Stimulated activated CD8-positive, alpha-beta memory T cell treated with anti-CD3 and anti-CD28 coated beads, Interleukin-7, amount 100 ng/mL, for 24 hours (primary cell): ENCODE measurements at regions not wholly inside any gene's neighbourhood (a gene's known extent, or its start where the extent isn't known, plus 50 kb on each side); places are given as distances from the start of the nearest gene placed in this dataset.
"Not testable (repeated sequence)": the region's sequence is repeated elsewhere in the genome, so short reads cannot be mapped to it uniquely, and the experiment has no call there.

ENCODE experiments used
- DNase-seq: peaks from one replicate; pipeline ENCODE4 v3.0.0-alpha.2; 2020; ENCODE audit warnings: low read depth

DNA sequence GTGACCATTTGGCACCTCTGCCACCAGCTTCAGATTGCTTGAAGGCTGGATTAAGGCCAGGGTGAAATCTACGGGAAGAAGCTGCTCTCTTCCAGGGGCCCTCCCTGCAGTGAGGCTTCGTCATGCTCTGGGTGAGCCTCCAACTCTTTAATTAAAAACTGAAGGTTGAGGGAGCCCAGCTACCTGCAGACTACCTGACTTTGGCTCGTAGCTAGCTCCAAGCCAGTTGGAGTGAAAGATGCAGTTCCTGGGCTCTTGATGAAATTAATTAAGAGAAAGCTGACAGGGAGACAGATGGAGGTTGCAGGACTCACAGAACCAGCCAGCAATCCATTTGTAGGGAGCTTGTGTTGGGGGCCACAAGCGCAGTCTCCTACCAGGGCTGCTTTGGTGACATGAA, 168.5 kb upstream of the SFSWAP start:
- no peak for DNase-seq

DNA sequence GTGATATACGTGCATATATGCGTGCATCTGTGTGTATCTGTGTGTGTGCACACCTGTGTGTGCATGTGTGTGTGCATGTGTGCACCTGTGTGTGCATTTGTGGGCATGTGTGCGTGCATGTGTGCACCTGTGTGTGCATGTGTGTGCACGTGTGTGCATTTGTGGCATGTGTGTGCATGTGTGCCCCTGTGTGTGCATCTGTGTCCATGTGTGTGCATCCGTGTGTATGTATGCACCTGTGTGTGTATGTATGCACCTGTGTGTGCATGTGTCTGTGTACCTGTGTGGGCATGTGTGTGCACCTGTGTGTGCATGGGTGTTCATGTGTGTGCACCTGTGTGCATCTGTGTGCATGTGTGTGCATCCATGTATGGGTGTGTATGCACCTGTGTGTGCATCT, 167.8 kb upstream of the SFSWAP start:
- no peak for DNase-seq

DNA sequence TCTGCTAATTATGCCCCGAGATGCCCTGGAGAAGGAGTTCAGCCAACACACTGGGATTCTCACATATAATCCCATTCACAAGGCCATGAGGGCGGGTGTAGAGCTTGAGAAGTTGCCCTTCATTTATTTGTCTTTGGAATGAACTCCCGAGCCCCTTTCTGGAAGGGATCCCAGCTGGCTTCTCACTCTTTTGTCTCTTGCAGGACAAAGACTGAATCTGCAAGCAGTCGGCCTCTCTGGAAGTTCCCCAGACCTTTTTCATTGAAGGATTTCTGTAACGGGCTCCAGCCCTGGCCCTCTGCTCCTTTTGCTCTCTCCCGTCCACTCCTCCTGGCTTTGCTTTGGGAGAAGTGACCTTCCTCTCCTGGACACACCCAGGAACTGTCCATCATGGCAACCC, 163.3 kb upstream of the SFSWAP start:
- no peak for DNase-seq

DNA sequence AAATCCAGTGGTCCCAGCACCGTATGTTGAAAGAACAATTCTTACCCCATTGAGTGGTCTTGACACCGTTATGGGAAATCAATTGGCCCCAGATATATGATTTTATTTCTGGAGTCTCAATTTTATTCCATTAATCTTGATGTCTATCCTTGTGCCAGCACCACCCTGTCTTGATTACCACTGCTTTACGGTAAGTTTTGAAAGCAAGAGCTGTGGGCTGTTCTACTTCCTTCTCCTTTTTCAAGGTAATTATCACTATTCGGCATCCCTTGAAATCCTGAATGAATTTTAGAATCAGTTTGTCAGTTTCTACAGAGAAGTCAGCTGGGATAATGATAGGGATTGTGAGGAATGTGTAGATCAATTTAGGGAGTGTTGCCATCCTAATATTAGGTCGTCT, 160.8 kb upstream of the SFSWAP start:
- DNase-seq: no peak

DNA sequence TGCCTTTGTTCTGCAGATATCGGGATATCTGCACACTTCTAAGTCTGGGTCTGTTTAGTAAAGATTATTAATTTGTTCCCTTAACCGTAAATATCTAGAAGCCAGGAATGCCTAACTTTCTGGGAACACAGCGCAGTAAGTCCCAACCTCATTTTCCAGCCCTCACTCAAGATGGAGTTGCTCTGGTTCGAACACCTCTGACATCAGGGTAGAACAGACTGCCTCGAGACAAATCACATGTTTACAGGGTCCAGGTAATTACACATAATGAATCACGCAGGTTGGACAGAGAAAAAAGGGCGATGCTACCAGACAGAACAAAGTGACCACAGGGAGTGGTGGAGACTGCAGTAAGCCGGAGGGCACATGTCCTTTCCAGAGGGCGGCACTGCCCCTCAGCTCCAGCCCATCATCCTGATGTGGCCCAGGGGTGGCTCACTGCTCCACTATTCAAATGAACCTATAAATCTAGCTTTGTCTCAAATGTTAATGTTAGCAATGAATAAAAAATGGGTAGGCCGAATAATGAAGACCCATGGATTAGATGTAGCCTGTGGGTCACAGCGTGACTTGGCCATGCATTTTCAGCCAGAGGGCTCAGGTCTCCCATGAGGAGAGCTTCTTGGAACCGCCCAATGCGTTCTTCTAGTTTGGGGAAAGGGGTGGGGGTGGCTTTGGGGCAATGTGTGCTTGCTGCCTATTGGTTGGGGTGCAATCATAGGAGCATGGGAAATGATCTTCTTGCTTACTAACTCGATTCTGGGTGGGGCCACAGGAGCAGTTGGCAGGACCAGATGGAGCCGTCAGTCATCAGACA, 159.0 kb upstream of the SFSWAP start:
- DNase-seq: no peak

DNA sequence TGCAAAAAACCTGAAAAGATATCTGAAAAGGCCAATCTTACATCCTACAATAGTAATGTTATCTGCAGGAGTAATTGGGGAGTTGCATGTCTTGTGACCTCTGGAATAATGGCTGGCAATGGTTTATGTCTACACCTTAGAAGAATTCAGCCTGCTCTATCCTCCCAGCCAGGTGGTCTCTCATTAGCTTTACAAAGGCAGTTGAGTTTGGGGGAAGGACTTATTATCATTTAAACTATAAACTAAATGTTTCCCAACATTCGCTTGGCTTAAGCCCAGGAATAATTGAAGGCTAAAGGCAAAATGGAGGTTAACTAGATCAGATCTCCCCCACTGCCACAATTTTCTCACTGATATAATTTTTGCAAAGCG, 158.4 kb upstream of the SFSWAP start:
- no peak for DNase-seq

DNA sequence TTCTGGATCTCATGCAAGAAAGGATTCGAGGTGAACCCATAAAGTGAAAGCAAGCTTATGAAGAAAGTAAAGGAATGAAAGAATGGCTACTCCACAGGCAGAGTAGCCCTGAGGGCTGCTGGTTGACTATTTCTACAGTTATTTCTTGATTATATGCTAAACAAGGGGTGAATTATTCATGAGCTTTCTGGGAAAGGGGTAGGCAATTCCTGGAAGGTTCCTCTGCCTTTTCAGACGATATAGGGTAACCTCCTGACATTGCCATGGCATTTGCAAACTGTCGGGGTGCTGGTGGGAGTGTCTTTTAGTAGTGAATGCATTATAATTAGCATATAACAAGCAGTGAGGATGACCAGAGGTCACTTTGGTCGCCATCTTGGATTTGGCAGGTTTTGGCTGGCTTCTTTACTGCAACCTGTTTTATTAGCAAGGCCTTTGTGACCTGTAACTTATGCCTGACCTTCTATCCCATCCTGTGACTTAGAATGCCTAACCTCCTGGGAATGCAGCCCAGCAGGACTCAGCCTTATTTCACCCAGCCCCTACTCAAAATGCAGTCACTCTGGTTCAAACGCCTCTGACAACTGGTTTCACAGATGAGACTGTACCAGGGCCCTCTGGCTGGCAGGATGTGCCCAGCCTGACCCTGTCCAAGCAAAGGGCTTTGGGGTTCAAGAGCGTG, 157.7 kb upstream of the SFSWAP start:
- DNase-seq: no peak

DNA sequence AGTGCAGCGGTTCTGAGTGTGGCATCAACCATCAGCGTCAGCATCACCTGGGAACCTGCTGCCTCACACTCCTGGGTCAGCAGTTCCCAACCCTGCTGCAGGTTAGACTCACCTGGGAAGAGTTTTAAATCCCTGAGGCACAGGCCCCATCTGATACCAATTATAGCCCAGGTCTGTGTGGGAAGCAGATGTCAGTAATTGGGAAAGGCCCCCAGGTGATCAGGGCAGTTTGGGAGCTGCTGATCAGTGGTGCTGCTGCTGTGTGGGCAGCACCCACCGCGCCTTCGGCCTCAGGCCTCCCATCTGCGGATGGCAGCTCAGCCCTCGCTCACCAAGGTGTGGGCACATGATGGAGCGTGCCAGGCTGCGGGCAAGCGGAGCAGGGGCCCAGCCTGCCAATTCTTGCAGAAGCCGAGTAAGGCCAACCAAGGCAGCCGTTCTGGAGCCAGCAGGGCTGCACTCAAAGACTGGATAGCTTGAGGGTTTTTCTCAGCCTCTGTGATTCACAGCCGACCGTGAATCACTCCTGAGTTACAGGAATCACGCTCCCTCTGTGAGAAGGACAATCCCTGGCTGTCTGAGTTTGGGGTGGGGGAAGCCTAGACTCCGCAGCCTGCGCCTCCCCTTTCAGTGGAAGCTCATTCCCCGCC, 155.6 kb upstream of the SFSWAP start:
- no peak for DNase-seq

DNA sequence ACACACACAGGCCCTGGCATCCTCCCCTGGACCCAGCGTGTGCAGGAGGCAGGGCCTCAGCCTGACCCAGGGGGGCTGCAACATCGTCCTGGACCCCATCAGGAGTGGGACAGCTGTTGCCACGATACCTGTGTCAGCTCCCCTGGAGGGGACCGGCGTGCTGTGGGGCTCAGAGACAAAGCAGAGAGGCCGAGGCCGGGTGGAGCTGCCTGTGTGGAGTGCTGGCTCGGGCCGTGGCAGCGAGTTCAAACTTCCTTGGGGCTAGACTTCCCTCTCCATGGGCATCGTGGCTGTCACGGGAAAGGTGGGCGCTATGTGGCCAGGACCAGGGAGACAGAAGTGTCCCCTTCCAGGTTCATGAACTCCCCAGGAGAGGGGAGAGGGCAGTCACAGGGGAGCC, 155.0 kb upstream of the SFSWAP start:
- no peak for DNase-seq

DNA sequence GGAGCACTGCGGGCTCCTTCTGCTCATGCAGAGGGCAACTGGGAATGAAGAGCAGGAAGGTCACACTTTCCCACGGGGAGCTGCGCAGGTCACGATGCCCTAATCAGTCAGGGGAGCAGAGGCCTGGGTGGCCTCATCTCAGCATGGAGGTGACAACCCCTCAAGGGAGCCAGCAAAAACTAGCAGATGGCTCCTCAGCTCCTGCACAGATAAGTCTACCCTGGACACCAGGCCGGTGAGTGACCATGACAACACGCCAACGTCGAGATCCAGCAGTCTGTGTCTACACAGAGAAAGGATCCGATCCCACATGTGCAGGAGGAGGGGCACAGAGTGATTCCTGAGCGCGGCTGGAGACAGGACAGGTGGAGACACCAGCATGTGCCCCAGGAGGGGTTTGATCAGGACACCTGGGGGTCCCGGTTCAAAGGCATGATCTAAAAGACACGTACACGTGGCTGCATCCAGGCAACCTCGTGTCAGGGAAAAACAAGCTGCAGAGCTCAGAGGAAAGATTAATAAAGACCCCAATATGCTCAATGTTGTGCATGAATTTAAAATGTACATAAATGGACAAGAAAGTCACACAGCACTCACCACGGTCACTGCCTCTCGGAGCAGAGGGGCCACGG, 153.7 kb upstream of the SFSWAP start:
- DNase-seq: no peak

DNA sequence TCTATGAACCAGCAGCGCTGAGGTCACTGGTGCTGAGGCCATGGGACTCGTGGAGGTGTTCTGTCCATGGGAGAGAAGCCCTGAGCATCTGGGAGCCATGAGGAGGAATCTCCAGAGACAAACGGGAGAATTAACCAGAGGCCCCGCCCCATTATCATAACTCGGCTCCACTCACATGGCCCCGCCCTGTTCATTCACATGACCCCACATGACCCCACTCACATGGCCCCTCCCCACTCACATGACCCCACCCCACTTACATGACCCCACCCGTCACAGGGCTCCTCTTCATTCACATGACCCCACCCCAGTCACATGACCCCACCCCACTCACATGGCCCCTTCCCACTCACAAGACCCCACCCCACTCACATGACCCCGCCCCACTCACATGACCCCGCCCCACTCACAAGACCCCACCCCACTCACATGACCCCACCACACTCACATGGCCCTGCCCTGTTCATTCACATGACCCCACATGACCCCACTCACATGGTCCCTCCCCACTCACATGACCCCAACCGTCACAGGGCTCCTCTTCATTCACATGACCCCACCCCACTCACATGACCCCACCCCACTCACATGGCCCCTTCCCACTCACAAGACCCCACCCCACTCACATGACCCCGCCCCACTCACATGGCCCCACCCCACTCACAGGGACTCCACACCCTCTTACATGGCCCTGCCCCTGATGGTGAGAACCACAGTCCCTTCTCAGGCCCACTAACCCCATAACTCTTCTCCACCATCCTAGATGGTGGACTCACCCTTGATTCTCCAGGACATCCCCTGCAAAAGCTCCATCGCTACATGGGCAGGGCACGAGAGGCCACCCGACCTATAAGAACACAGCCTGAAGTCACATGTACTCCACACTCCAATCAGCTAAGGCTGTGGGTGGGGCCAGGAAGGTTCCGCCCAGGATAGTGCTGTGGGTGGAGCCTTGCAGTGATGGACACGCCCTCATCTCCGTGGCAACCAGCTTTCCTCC, 151.1 kb upstream of the SFSWAP start:
- DNase-seq: no peak

DNA sequence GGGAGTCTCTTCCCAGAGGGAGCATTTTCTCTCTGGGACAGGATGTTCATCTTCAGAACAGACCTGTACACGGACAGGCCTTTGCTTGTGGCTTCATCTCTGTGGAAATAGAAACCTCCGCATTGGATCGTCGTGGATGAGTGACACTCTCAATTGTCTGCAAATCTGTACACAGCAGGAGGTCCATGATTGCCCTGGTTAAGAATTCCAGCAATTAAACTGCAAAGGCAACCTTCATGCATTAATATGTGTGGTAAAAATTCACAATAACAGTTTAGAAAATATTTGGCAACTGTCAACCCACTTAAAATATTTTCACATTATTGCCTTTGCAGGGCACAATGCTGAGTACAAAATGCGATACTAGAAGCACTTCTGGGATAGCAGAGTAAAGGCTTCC, 149.8 kb upstream of the SFSWAP start:
- DNase-seq: no peak

DNA sequence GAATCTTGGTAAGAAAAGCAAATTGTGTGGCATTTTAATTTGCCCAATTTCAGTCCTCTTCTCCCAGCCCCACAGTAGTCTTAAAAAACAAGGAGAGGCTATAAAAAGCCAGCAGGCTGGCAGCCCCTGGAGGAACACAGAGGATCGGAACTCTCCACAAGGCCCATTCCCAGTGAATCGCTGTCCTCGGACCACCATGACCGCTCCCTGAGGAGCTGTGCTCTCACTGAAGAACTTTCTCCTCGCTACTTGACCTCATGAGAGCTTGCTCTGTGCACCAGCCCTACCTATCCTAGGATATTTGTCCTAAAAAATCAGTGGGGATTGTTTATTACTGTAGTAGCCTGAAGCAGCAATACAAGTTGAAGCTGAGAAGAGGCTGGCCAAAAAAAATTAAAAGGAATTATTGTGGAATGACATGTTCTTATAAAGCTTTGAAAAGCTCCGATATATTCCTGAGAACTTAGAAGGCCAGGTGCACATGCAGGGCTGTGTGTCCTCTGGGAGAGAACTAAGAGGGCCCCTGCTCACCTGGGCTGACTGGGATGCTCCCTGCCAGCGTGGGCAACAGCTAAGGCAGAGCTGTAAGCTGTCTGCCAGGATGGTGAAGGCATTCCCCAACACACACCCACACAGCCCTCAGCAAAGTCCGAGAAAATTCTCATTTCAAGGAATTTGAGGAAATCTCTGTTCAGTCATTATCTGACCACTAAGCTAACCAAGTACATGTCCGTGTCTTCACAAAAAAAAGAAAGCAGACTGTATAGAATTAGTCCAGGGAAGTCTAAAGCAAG, 148.8 kb upstream of the SFSWAP start:
- no peak for DNase-seq

DNA sequence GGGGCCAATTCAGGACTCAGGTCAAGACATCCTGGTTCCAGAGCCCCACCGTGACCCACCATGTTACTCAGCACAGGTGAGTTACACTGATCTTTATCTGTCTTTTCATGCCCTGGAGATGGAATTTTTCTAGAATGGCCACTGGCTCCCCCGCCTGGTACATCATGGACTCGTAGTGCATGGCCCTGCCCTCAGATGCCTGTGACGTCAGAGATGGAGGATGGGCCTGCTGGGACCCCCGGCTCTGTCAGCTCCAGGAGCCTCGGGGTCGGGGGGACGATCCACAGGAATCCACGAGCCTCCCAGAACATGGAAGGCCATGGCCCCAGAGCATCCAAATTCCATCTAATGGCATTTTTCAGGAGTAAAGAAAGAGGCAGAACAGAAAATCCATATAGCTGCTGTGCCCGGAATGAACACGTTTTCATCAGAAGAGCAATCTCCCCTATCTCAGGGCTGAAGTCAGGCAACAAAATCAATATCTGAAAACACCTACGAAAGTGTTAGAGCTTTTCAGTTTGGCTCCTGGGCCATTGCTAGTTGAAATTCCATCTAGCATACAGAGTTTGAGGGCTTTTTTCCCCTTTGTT, 146.7 kb upstream of the SFSWAP start:
- not testable (repeated sequence) for DNase-seq

DNA sequence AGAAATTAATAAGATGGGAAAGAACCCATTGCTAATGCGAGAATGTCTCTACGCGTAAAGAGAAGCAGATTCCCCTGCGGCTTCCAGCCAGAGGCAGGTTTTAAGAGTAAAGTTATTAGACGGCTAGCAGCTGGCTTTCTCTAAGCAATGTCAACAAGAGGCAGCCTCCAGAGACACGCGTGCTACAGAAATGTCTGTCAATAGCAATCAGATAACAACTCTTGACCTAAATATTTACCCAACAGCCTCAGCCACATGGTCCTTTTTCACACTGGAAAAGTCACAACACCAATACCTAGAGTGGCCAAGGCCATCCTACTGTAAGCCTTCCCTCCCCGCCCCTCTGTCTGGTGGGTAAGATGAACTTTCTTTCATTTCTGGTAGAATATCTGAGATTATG, 146.0 kb upstream of the SFSWAP start:
- no peak for DNase-seq

DNA sequence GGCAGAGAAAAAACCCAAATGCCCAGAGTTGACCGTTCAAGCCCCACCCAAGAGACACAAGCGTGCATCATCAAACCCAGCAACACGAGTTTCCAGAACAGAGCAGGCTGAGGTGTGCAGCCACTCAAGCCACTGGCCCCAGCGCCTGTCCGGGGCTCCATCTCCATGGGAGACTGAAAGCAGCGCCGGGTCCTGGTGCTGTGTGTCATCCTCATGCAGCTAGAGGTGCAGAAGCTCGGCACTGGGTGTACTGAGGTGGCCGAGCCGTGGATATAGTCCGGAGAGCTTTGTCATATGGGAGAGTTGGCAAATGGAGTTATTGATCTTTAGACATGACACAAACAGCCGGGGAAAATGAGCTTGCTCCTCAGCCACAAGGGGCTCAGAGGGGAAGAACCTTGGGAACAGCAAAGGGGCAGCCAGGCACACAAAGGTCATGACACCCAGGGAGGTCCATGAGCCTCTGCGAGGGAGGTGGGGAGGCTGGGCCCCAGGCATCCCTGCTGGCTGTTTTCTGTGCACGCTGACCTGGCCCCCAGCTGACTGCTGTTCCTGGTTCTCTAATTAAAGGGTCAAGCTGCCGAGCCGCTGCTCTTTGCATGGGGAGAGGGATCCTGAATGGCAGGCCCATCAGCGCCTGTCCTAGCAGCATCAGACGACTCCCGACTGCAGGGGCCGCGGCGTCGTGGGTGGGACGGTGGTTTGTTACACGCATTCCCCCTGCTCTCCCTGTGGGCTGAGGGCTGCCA, 145.4 kb upstream of the SFSWAP start:
- DNase-seq: no peak

DNA sequence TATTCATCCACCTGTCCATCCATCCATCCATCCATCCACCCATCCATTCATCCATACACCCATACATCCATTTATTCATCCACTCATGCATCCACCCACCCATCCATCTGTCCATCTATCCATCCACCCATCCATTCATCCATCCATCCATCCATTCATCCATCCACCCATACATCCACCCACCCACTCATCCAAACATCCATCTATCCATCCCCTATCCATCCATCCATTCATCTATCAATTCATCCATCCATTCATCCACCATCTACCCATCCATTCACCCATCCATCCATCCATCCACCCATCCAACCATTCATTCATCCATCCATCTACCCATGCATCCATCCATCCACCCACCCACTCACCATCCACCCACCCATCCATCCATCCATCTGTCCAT, 142.6 kb upstream of the SFSWAP start:
- no peak for DNase-seq

DNA sequence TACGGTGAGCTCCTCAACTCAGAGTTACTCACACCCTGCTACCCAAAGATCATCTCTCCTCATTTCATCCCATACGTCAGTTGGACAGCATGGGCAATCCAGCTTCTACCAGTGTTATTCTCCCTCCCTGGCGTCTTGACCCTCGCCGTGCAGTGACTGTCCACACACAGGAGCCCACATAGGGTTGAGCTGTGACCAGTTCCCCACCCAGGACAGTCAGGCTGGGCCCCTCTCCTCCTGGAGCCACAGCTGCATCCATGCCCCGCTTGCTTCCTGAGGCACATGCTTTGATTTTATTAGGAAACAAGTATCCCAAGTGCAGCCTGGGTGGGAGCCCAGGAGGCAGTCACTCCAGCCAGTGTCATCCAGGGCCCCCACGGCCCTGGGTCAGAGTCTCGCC, 140.3 kb upstream of the SFSWAP start:
- DNase-seq: no peak

DNA sequence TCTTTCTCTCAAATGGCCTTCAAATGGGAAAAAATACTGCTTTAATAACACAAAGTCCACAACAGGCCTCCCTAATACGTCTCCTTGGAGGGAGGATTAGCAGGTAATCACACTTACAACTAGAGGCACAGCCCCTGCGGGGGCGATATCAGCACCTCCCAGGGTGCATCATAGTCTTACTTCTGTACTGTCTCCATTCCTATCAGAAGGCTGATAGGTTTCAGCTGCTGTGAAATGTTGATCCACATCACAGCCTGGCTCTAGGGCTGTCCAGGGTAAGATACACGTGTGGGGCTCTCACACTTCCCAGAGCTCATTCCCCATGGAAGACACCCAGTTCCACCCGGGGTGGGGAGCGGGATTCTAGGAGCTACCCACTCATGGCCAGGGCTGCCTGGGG, 139.1 kb upstream of the SFSWAP start:
- no peak for DNase-seq

DNA sequence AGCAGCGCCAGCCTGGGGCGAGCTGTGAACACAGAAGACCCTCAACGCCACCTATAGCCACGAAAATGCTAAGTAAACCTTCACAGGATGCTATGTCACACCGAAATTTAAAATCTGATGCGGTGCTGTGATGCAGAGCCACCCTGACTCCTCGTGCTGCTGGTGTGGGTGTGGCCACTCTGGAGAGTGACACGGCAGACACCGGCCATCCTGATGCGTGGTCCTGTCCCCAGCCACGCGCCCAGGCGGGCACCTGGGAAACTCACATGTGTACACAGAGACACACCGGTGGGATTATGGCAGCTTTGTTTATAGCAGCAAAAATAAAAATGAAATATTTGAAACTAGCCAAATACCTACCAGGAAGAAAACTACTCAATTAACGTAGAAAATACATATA, 138.3 kb upstream of the SFSWAP start:
- DNase-seq: no peak
